Fibroblast of lung (primary cell): ENCODE measurements at regions not wholly inside any gene's neighbourhood (a gene's known extent, or its start where the extent isn't known, plus 50 kb on each side); places are given as distances from the start of the nearest gene placed in this dataset.

Source experiments
- DNase-seq, 2 donors: peaks; one replicate each; pipeline versions ENCODE4 v3.0.0 to v3.0.0-alpha.2; 2010; ENCODE audit warnings: low read depth in 2 of 2
- H2AFZ ChIP-seq: 2 replicates; pipeline ENCODE4 v1.5.1; 2012; ENCODE audit warnings: low read length, control low read depth, inconsistent platforms
- H3K27ac ChIP-seq: 2 replicates; pipeline ENCODE4 v1.5.1; 2011; ENCODE audit warnings: low read length, control low read depth; ENCODE audit not compliant: insufficient read depth
- H3K27me3 ChIP-seq: 2 replicates; pipeline ENCODE4 v1.5.1; 2011; ENCODE audit warnings: mild to moderate bottlenecking, low read length; ENCODE audit not compliant: control insufficient read depth, insufficient read depth
- H3K36me3 ChIP-seq: 2 replicates; pipeline ENCODE4 v1.5.1; 2011; ENCODE audit warnings: low read length; ENCODE audit not compliant: control insufficient read depth, insufficient read depth
- H3K4me1 ChIP-seq: 2 replicates; pipeline ENCODE4 v1.5.1; 2011; ENCODE audit warnings: low read length; ENCODE audit not compliant: control insufficient read depth, insufficient read depth; ENCODE audit errors: extremely low read depth
- H3K4me2 ChIP-seq: 2 replicates; pipeline ENCODE4 v1.5.1; 2011; ENCODE audit warnings: low read length, control low read depth; ENCODE audit not compliant: insufficient read depth; ENCODE audit errors: extremely low read depth
- H3K4me3 ChIP-seq, 4 experiments: fragments of 200-600 bp in 1 of 4; sonication (generic) in 1 of 4; replicated peaks in 1 of 4; 2 replicates each; pipeline ENCODE4 v1.5.1; 2011 to 2016; ENCODE audit warnings: low read length in 4 of 4, low read depth in 3 of 4, mild to moderate bottlenecking in 3 of 4, control low read depth in 2 of 4, inconsistent platforms in 1 of 4, mixed read lengths in 1 of 4; ENCODE audit not compliant: insufficient read depth in 1 of 4; ENCODE audit errors: control extremely low read depth in 1 of 4
- H3K79me2 ChIP-seq: 2 replicates; pipeline ENCODE4 v1.5.1; 2012; ENCODE audit warnings: mild to moderate bottlenecking, low read length, inconsistent platforms; ENCODE audit not compliant: control insufficient read depth, insufficient read depth
- H3K9ac ChIP-seq: 2 replicates; pipeline ENCODE4 v1.5.1; 2011; ENCODE audit warnings: mild to moderate bottlenecking, low read length, control low read depth; ENCODE audit not compliant: insufficient read depth
- H3K9me3 ChIP-seq: 2 replicates; pipeline ENCODE4 v1.5.1; 2012; ENCODE audit warnings: low read depth, low read length; ENCODE audit not compliant: control insufficient read depth, insufficient read depth
- H4K20me1 ChIP-seq: 2 replicates; pipeline ENCODE4 v1.5.1; 2011; ENCODE audit warnings: low read length; ENCODE audit not compliant: control insufficient read depth, insufficient read depth; ENCODE audit errors: extremely low read depth
- CTCF ChIP-seq, 2 donors: IDR thresholded peaks in 1 of 2; conservative IDR thresholded peaks in 1 of 2; 1 replicate in 1 of 2; 2 replicates in 1 of 2; pipeline ENCODE4 v1.5.1; 2011 to 2012; ENCODE audit warnings: low read length in 2 of 2, control low read depth in 1 of 2, inconsistent platforms in 1 of 2, low read depth in 1 of 2, mild to moderate bottlenecking in 1 of 2
- EZH2 ChIP-seq: IDR thresholded peaks from 2 replicates; pipeline ENCODE4 v1.5.1; 2012; ENCODE audit warnings: low read length, control low read depth, mild to moderate bottlenecking; ENCODE audit errors: missing control alignments

GRCh38 chr18:39211461-39211860 is 1645.9 kb upstream of the CELF4 start:
- Histone ChIP-seq H3K9ac (no peak overlapping the region), H3K27me3 (no peaks in the 10 kb centered on the region), H3K4me2 (no peak overlapping the region), H3K36me3 (no peaks in the 10 kb centered on the region), H3K9me3 (no peaks in the 10 kb centered on the region), H2AFZ (no peak overlapping the region), H4K20me1 (no peaks in the 10 kb centered on the region), H3K27ac (no peak overlapping the region), H3K4me3 (no peak overlapping the region), H3K4me1 (no peaks in the 10 kb centered on the region), H3K79me2 (no peaks in the 10 kb centered on the region)
- DNase-seq, result no peak
- TF ChIP-seq CTCF (conservative IDR thresholded peaks at IDR 0.05 in 1 of 2, IDR thresholded peaks at IDR 0.05 in 1 of 2; ENCODE audit: low read depth in 1 of 2, low read length in 2 of 2) (no peak), EZH2 (no peak)

GRCh38 chr18:39209173-39209572 is 1643.6 kb upstream of the CELF4 start:
- no peaks in the 10 kb centered on the region for H3K36me3 ChIP-seq
- H3K4me1 ChIP-seq, result no peaks in the 10 kb centered on the region
- no peak overlapping the region for H2AFZ ChIP-seq
- no peak overlapping the region for H3K27ac ChIP-seq
- DNase-seq, result no peak
- no peaks in the 10 kb centered on the region for H3K9me3 ChIP-seq
- TF ChIP-seq EZH2 (no peak), CTCF (conservative IDR thresholded peaks at IDR 0.05 in 1 of 2, IDR thresholded peaks at IDR 0.05 in 1 of 2; ENCODE audit: low read depth in 1 of 2, low read length in 2 of 2) (no peak)
- no peaks in the 10 kb centered on the region for H3K79me2 ChIP-seq
- no peak overlapping the region for H3K4me3 ChIP-seq
- H3K9ac ChIP-seq, result no peak overlapping the region
- H4K20me1 ChIP-seq, result no peaks in the 10 kb centered on the region
- H3K27me3 ChIP-seq, result no peaks in the 10 kb centered on the region
- no peak overlapping the region for H3K4me2 ChIP-seq

DNA sequence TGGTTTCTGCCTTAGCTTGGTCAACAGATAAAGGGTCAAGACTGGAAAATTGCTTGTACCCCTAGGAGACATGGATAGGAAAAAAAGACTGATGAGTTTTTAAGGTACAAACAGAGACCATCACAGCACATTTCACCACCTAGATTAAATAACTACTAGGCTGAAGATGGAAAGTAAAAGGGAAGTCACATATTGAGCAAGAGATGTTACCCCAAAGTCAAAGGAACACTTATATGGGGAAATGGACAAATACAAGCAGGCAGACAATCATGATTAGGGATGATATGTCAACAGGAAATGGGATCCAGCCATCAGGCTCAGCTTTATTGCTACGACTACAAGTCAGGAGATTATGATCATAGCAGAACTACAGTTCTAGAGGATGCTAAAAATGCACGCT is 1643.1 kb upstream of the CELF4 start:
- DNase-seq, result no peak
- H2AFZ ChIP-seq, result no peak overlapping the region
- no peaks in the 10 kb centered on the region for H3K4me1 ChIP-seq
- H3K36me3 ChIP-seq, result no peaks in the 10 kb centered on the region
- H3K27ac ChIP-seq, result no peak overlapping the region
- H3K27me3 ChIP-seq, result no peaks in the 10 kb centered on the region
- no peak for TF ChIP-seq EZH2
- no peak for TF ChIP-seq CTCF (conservative IDR thresholded peaks at IDR 0.05 in 1 of 2, IDR thresholded peaks at IDR 0.05 in 1 of 2; ENCODE audit: low read depth in 1 of 2, low read length in 2 of 2)
- no peaks in the 10 kb centered on the region for H3K9me3 ChIP-seq
- H3K9ac ChIP-seq, result no peak overlapping the region
- no peaks in the 10 kb centered on the region for H4K20me1 ChIP-seq
- no peak overlapping the region for H3K4me2 ChIP-seq
- no peaks in the 10 kb centered on the region for H3K79me2 ChIP-seq
- no peak overlapping the region for H3K4me3 ChIP-seq
